GM19238 (cell line): ENCODE measurements at regions not wholly inside any gene's neighbourhood (a gene's known extent, or its start where the extent isn't known, plus 50 kb on each side); places are given as distances from the start of the nearest gene placed in this dataset.

ENCODE experiments used
- DNase-seq: peaks from one replicate; pipeline ENCODE4 v3.0.0; 2011; ENCODE audit warnings: low spot score; ENCODE audit not compliant: insufficient read length

- no peak for DNase-seq
Observed at GRCh38 chr13:103335241-103335640, 269.0 kb upstream of the SLC10A2 start.

GRCh38 chr13:103331924-103332323 is 265.7 kb upstream of the SLC10A2 start:
- DNase-seq = no peak

GRCh38 chr13:103328899-103329298 is 262.7 kb upstream of the SLC10A2 start:
- DNase-seq = no peak

GRCh38 chr13:103326326-103326725 is 260.1 kb upstream of the SLC10A2 start:
- no peak for DNase-seq

- DNase-seq = no peak
Observed at GRCh38 chr13:103325672-103326071, 259.5 kb upstream of the SLC10A2 start.

GRCh38 chr13:103324641-103325040 is 258.4 kb upstream of the SLC10A2 start:
- no peak for DNase-seq

GRCh38 chr13:103315711-103316110 is 249.5 kb upstream of the SLC10A2 start:
- DNase-seq = no peak

- DNase-seq = no peak
Observed at GRCh38 chr13:103312467-103312866, 246.2 kb upstream of the SLC10A2 start.

- DNase-seq = no peak
Observed at GRCh38 chr13:103308667-103309066, 242.4 kb upstream of the SLC10A2 start.

GRCh38 chr13:103306163-103306562 is 239.9 kb upstream of the SLC10A2 start:
- no peak for DNase-seq

GRCh38 chr13:103303078-103303651 is 236.9 kb upstream of the SLC10A2 start:
- no peak for DNase-seq

- DNase-seq = no peak
Observed at GRCh38 chr13:103302676-103303075, 236.5 kb upstream of the SLC10A2 start.

- no peak for DNase-seq
Observed at GRCh38 chr13:103299079-103299478, 232.9 kb upstream of the SLC10A2 start.

GRCh38 chr13:103297083-103297482 is 230.9 kb upstream of the SLC10A2 start:
- DNase-seq = no peak

- DNase-seq = no peak
Observed at GRCh38 chr13:103291798-103292572, 225.8 kb upstream of the SLC10A2 start.

GRCh38 chr13:103291226-103291625 is 225.0 kb upstream of the SLC10A2 start:
- no peak for DNase-seq

- no peak for DNase-seq
Observed at GRCh38 chr13:103289681-103290080, 223.5 kb upstream of the SLC10A2 start.

- no peak for DNase-seq
Observed at GRCh38 chr13:103288114-103288513, 221.9 kb upstream of the SLC10A2 start.

GRCh38 chr13:103287659-103288058 is 221.4 kb upstream of the SLC10A2 start:
- DNase-seq = no peak

GRCh38 chr13:103284466-103284865 is 218.2 kb upstream of the SLC10A2 start:
- DNase-seq = no peak

- DNase-seq = no peak
Observed at GRCh38 chr13:103283451-103283820, 217.2 kb upstream of the SLC10A2 start.

GRCh38 chr13:103282571-103283450 is 216.6 kb upstream of the SLC10A2 start:
- DNase-seq = no peak
